Stomach (tissue), 8 donors: ENCODE measurements at regions not wholly inside any gene's neighbourhood (a gene's known extent, or its start where the extent isn't known, plus 50 kb on each side); places are given as distances from the start of the nearest gene placed in this dataset.

Experiments
- DNase-seq, 2 donors: peaks; one replicate each; pipeline versions ENCODE4 v3.0.0 to v3.0.0-alpha.2; 2013 to 2019
- H3K27ac ChIP-seq, 5 donors: fragments of 200-600 bp in 4 of 5; sonication (generic) in 4 of 5; one replicate each; pipeline ENCODE4 v1.5.1; 2013 to 2019; ENCODE audit warnings: mild to moderate bottlenecking in 1 of 5, moderate library complexity in 1 of 5
- H3K27me3 ChIP-seq, 3 donors: fragments of 200-600 bp; sonication (generic); one replicate each; pipeline ENCODE4 v1.5.1; 2017 to 2019; ENCODE audit warnings: mixed run types in 1 of 3
- H3K36me3 ChIP-seq, 4 donors: fragments of 200-600 bp; sonication (generic); 1 replicate in 3 of 4; 2 replicates in 1 of 4; pipeline ENCODE4 v1.5.1; 2016 to 2019
- H3K4me1 ChIP-seq, 4 donors: fragments of 200-600 bp; sonication (generic); one replicate each; pipeline ENCODE4 v1.5.1; 2016 to 2019
- H3K4me3 ChIP-seq, 4 donors: fragments of 200-600 bp; sonication (generic) in 3 of 4; one replicate each; pipeline ENCODE4 v1.5.1; 2016 to 2019; ENCODE audit warnings: mild to moderate bottlenecking in 1 of 4
- H3K9me3 ChIP-seq, 4 donors: fragments of 200-600 bp; sonication (generic); one replicate each; pipeline ENCODE4 v1.5.1; 2016 to 2019
- EP300 ChIP-seq: sonication (generic); formaldehyde crosslinking; IDR thresholded peaks from one replicate; pipeline ENCODE4 v1.6.1; 2017; ENCODE audit warnings: antibody characterized with exemption
- POLR2A ChIP-seq, 4 donors: fragments of 450-650 bp; IDR thresholded peaks; one replicate each; pipeline ENCODE4 v1.6.1; 2016; ENCODE audit warnings: antibody characterized with exemption in 4 of 4, control low read depth in 2 of 4, mild to moderate bottlenecking in 1 of 4, moderate library complexity in 1 of 4
- POLR2AphosphoS5 ChIP-seq, 3 donors: sonication (generic); formaldehyde crosslinking; IDR thresholded peaks; one replicate each; pipeline ENCODE4 v1.6.1; 2016; ENCODE audit warnings: antibody characterized with exemption in 3 of 3
- WGBS, 5 donors: extraction: QIAGEN DNeasy Blood & Tissue Kit in 3 of 5; methylation state at CpG; one replicate each; pipeline versions ENCODE4 v1.1.5 to v1.1.7; 2013 to 2018; 5-methylcytosine and 5-hydroxymethylcytosine counted together
- intact Hi-C: fragments of 100-400 bp; cut with DNase I; formaldehyde crosslinking; loops from one replicate; pipeline ENCODE4 v1.15.1; 2023; ENCODE audit warnings: low total_unique reads
- TF ChIP-seq, protein P1 (sequence below), 7 experiments: fragments of 450-650 bp in 4 of 7; fragments of 200-600 bp in 3 of 7; sonication (generic) in 3 of 7; IDR thresholded peaks; one replicate each; pipeline ENCODE4 v1.5.1; 2016 to 2019; ENCODE audit warnings: antibody characterized with exemption in 7 of 7, control low read depth in 2 of 7, mild to moderate bottlenecking in 1 of 7
- donor health status: healthy with polysubstance abuse.
- donor health status: Bipolar disorder and iron deficiency.
- donor health status: healthy.

DNA sequence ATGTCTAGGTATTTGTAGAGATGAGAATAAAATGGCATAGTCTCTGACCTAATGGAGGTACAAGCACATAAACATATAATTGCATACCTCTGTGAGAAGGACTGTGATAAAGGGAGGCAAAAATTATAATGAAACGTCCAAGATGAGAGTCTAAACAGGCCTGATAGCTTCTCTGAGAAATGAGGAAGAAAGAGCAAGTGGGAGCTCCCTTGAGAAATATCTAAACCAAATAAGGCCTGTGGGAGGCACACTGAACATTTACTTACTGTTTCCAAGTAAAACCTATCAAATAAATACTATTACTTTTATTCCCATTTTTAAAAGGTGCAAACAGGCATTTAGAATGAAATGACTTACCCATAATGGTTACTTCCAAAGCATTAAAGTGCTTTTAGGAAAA lies 125.6 kb upstream of the PAPPA start:
- H3K36me3 ChIP-seq = no peaks in the 10 kb centered on the region

DNA sequence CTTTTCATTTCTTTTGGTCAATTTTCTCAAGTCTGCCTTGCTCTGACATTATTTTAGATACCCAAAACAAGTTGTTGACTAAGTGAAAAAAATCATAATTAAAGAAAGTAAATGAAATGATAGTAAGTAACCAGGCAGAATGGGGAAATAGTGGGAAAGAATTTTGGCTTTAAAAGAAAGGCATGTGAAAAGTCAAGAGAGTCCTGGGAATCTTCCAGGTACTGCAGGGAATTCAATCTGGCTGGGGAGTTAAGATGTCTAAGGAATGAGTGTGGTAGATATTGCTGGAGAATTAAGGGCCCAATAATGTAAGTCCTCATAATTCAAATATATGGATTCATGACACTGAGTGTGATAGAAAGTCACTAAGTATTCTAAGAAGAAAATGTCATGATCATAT lies 123.1 kb upstream of the PAPPA start:
- intact Hi-C loops = no loop called here
- DNase-seq = no peak
- H3K9me3 ChIP-seq = peaks cover 0 to 15% (median 6%) of the 10 kb centered on the region in 4 donors
- H3K4me3 ChIP-seq = no peak overlapping the region
- no peaks in the 10 kb centered on the region for H3K27me3 ChIP-seq
- no peak overlapping the region for H3K27ac ChIP-seq
- no peaks in the 10 kb centered on the region for H3K4me1 ChIP-seq
- TF ChIP-seq EP300 (no peak), POLR2AphosphoS5 (IDR thresholded peaks at IDR 0.05) (no peak), POLR2A (IDR thresholded peaks at IDR 0.05) (no peak)
- TF ChIP-seq, protein P1, sequence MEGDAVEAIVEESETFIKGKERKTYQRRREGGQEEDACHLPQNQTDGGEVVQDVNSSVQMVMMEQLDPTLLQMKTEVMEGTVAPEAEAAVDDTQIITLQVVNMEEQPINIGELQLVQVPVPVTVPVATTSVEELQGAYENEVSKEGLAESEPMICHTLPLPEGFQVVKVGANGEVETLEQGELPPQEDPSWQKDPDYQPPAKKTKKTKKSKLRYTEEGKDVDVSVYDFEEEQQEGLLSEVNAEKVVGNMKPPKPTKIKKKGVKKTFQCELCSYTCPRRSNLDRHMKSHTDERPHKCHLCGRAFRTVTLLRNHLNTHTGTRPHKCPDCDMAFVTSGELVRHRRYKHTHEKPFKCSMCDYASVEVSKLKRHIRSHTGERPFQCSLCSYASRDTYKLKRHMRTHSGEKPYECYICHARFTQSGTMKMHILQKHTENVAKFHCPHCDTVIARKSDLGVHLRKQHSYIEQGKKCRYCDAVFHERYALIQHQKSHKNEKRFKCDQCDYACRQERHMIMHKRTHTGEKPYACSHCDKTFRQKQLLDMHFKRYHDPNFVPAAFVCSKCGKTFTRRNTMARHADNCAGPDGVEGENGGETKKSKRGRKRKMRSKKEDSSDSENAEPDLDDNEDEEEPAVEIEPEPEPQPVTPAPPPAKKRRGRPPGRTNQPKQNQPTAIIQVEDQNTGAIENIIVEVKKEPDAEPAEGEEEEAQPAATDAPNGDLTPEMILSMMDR (IDR thresholded peaks at IDR 0.05) = no peak
- H3K36me3 ChIP-seq = no peaks in the 10 kb centered on the region

More for the DNA sequence above, 125.6 kb upstream of the PAPPA start:
- Histone ChIP-seq H3K4me3 (no peak overlapping the region), H3K27ac (no peak overlapping the region), H3K4me1 (no peaks in the 10 kb centered on the region), H3K9me3 (peaks cover 0 to 15% (median 9%) of the 10 kb centered on the region in 4 donors), H3K27me3 (no peaks in the 10 kb centered on the region)
- intact Hi-C loops = no loop called here
- no peak for DNase-seq
- TF ChIP-seq EP300 = no peak
- TF ChIP-seq, protein P1 (IDR thresholded peaks at IDR 0.05) = no peak
- no peak for TF ChIP-seq POLR2A (IDR thresholded peaks at IDR 0.05)
- 26 to 48% (median 36%) methylated on average over 1 of the region's 1 CpG for WGBS, 5 donors

- H3K36me3 ChIP-seq = no peaks in the 10 kb centered on the region
- peaks cover 0 to 15% (median 6%) of the 10 kb centered on the region in 4 donors for H3K9me3 ChIP-seq
- intact Hi-C loops = no loop called here
- no peak overlapping the region for H3K27ac ChIP-seq
- H3K27me3 ChIP-seq = no peaks in the 10 kb centered on the region
- no peaks in the 10 kb centered on the region for H3K4me1 ChIP-seq
- no peak overlapping the region for H3K4me3 ChIP-seq
- 63 to 76% (median 71%) methylated on average over 4 of the region's 4 CpGs for WGBS, 5 donors
- TF ChIP-seq POLR2AphosphoS5 (IDR thresholded peaks at IDR 0.05) (no peak), POLR2A (IDR thresholded peaks at IDR 0.05) (no peak), EP300 (no peak)
- TF ChIP-seq, protein P1 (IDR thresholded peaks at IDR 0.05) = no peak
- no peak for DNase-seq
These were observed 120.7 kb upstream of the PAPPA start for GRCh38 chr9:116032683-116033440.

DNA sequence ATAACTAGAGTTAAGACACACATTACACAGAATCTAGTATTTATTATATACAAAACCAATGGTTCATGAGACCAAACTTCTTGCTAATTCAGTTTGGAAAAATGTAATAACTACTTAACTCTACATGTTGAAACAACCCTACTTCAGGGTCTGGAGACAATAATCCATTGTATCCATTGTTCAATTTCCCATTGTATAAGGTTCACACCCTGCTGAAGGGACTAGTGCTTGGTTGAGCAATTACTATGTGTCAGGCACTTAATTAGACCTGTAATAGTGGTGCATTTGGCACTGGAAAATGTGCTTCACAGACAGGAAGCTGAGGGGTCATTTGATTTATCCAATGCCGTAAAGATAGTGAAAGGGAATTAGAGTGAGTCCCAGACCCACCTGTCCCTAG lies 114.3 kb upstream of the PAPPA start:
- WGBS, 5 donors = 78 to 100% (median 87%) methylated on average over 1 of the region's 1 CpG
- Histone ChIP-seq H3K4me1 (no peaks in the 10 kb centered on the region), H3K27ac (no peak overlapping the region), H3K36me3 (no peaks in the 10 kb centered on the region), H3K9me3 (no peaks in the 10 kb centered on the region), H3K4me3 (no peak overlapping the region), H3K27me3 (no peaks in the 10 kb centered on the region)
- no peak for TF ChIP-seq POLR2AphosphoS5 (IDR thresholded peaks at IDR 0.05)
- TF ChIP-seq EP300 = no peak
- TF ChIP-seq, protein P1 (IDR thresholded peaks at IDR 0.05) = no peak
- TF ChIP-seq POLR2A (IDR thresholded peaks at IDR 0.05) = no peak
- DNase-seq = no peak
- intact Hi-C loops = no loop called here
